ENCODE measurements at regions not wholly inside any gene's neighbourhood (a gene's known extent, or its start where the extent isn't known, plus 50 kb on each side); places are given as distances from the start of the nearest gene placed in this dataset.

DNA sequence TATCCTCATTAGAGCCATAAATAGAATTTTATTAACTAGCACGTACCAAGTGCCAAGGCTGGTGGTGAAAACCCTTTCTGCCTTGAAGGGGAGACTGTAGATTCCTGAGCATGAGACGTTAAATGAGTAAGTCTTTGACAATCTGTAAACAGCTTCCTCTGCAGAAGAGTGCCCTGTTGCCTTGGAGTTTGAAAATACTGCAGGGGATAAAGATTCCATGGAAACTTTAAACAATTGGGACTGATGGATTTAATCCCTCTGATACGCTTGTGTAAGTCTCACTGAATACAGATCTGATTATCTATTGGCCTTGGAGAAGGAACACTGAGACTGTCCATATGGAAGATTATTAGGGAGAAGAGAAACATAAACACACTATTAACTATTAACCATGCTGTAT is 1053.4 kb upstream of the RBFOX1 start:
- TF ChIP-seq NFE2L2 (IDR thresholded peaks at IDR 0.05; ENCODE audit: low read depth, low read length) (no peak), CHD1 (IDR thresholded peaks at IDR 0.05; ENCODE audit: low read depth, low read length) (no peak), RCOR1 (IDR thresholded peaks at IDR 0.05; ENCODE audit: insufficient replicate concordance, low read length) (no peak), BHLHE40 (IDR thresholded peaks at IDR 0.05; ENCODE audit: low read depth, low read length) (no peak), MAZ (IDR thresholded peaks at IDR 0.05; ENCODE audit: borderline replicate concordance, low read depth, low read length) (no peak), ELK1 (IDR thresholded peaks at IDR 0.05; ENCODE audit: borderline replicate concordance, low read depth, low read length) (no peak), RFX5 (IDR thresholded peaks at IDR 0.05; ENCODE audit: low read depth, low read length) (no peak), FOS (IDR thresholded peaks at IDR 0.05; ENCODE audit: low read depth, low read length) (no peak), MXI1 (IDR thresholded peaks at IDR 0.05; ENCODE audit: borderline replicate concordance, low read depth, low read length) (no peak), SMC3 (IDR thresholded peaks at IDR 0.05; ENCODE audit: low read depth, low read length) (no peak), CEBPB (IDR thresholded peaks at IDR 0.05; ENCODE audit: low read depth, low read length) (no peak), POLR2A (IDR thresholded peaks at IDR 0.05; ENCODE audit: low read depth, low read length) (no peak), MAFK (IDR thresholded peaks at IDR 0.05; ENCODE audit: low read depth, low read length) (no peak), USF2 (IDR thresholded peaks at IDR 0.05; ENCODE audit: low read depth, low read length) (no peak), RAD21 (IDR thresholded peaks at IDR 0.05; ENCODE audit: low read length) (no peak)
- TF ChIP-seq, protein P1, sequence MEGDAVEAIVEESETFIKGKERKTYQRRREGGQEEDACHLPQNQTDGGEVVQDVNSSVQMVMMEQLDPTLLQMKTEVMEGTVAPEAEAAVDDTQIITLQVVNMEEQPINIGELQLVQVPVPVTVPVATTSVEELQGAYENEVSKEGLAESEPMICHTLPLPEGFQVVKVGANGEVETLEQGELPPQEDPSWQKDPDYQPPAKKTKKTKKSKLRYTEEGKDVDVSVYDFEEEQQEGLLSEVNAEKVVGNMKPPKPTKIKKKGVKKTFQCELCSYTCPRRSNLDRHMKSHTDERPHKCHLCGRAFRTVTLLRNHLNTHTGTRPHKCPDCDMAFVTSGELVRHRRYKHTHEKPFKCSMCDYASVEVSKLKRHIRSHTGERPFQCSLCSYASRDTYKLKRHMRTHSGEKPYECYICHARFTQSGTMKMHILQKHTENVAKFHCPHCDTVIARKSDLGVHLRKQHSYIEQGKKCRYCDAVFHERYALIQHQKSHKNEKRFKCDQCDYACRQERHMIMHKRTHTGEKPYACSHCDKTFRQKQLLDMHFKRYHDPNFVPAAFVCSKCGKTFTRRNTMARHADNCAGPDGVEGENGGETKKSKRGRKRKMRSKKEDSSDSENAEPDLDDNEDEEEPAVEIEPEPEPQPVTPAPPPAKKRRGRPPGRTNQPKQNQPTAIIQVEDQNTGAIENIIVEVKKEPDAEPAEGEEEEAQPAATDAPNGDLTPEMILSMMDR (conservative IDR thresholded peaks at IDR 0.05; ENCODE audit: low read depth, low read length) = no peak
- DNase-seq = no peak
- H3K9ac ChIP-seq (ENCODE audit: low read depth, low read length) = no peak overlapping the region
- WGBS, 2 experiments (ENCODE audit: extremely low coverage in 2 of 2, insufficient read length in 1 of 2) = no CpG with 5 or more reads among the region's 3 CpGs
- no peak overlapping the region for H3K23ac ChIP-seq (ENCODE audit: low read depth, low read length)
- H2BK20ac ChIP-seq (ENCODE audit: low read depth, low read length) = no peak overlapping the region
- no peak overlapping the region for H2AFZ ChIP-seq (replicated peaks; ENCODE audit: low read length, poor library complexity)
- no peak overlapping the region for H2AK9ac ChIP-seq (replicated peaks; ENCODE audit: low read depth, low read length, poor library complexity)
- H3K4me3 ChIP-seq (ENCODE audit: insufficient read depth, low read depth, low read length) = no peak overlapping the region
- intact Hi-C loops (cut with micrococcal nuclease) = no loop called here
- H3K14ac ChIP-seq (replicated peaks; ENCODE audit: low read depth, low read length) = no peak overlapping the region
- no TSS peak for BruUV-seq (replicated peaks)
- no peaks in the 10 kb centered on the region for H3K9me1 ChIP-seq (ENCODE audit: insufficient read depth, low read length)
- dilution Hi-C loops (cut with HindIII; ENCODE audit: low sequenced_read_pairs, unreplicated experiment) = no loop called here
- H4K20me1 ChIP-seq (ENCODE audit: insufficient read depth, low read length) = no peaks in the 10 kb centered on the region
- no peak overlapping the region for H2BK15ac ChIP-seq (ENCODE audit: low read depth, low read length)
- H3K56ac ChIP-seq (ENCODE audit: extremely low read depth, insufficient read depth, low read length) = no peak overlapping the region
- ATAC-seq (ENCODE audit: low read depth) = no peak
- H2BK120ac ChIP-seq (ENCODE audit: low read depth, low read length) = no peak overlapping the region
- no peaks in the 10 kb centered on the region for H3K79me1 ChIP-seq (ENCODE audit: low read depth in 1 of 2, low read length in 2 of 2)
- POLR2A ChIA-PET (ENCODE audit: unreplicated experiment) = no interaction called here
- no peak overlapping the region for H4K8ac ChIP-seq (ENCODE audit: low read depth in 2 of 2, low read length in 2 of 2)
- H3K4me2 ChIP-seq (ENCODE audit: low read depth, low read length) = no peak overlapping the region
- in situ Hi-C loops (cut with MboI; ENCODE audit: low sequenced_read_pairs) = no loop called here
- no peaks in the 10 kb centered on the region for H3K4me1 ChIP-seq (ENCODE audit: control insufficient read depth, insufficient read depth, low read length)
- H3K18ac ChIP-seq (ENCODE audit: low read depth, low read length) = no peak overlapping the region
- H3K36me3 ChIP-seq (ENCODE audit: control insufficient read depth, insufficient read depth, low read length) = no peaks in the 10 kb centered on the region
- no peak overlapping the region for H2AK5ac ChIP-seq (ENCODE audit: low read depth, low read length)
- H3K9me3 ChIP-seq (ENCODE audit: control insufficient read depth, insufficient read depth, low read length) = peaks cover 13% of the 10 kb centered on the region
- no peak overlapping the region for H3K27ac ChIP-seq (ENCODE audit: insufficient read depth, low read length)
- CTCF ChIA-PET = interaction anchor here (1.3 kb wide), 1 partner anchor 14 kb away, joined by 3 read pairs; no protein-coding TSS in a partner anchor
- H3K4ac ChIP-seq (ENCODE audit: low read depth, low read length) = no peak overlapping the region
- no peak overlapping the region for H2BK5ac ChIP-seq (ENCODE audit: low read depth, low read length, poor library complexity, severe bottlenecking)
- no peaks in the 10 kb centered on the region for H3K27me3 ChIP-seq (ENCODE audit: control insufficient read depth, insufficient read depth, low read length)
- H4K91ac ChIP-seq (ENCODE audit: insufficient read depth, low read depth, low read length) = no peak overlapping the region
- no peak overlapping the region for H4K5ac ChIP-seq (ENCODE audit: low read depth, low read length)
